ENCODE measurements at regions not wholly inside any gene's neighbourhood (a gene's known extent, or its start where the extent isn't known, plus 50 kb on each side); places are given as distances from the start of the nearest gene placed in this dataset.

- DNase-seq (ENCODE audit: low read depth, low spot score) = no peak
- Histone ChIP-seq H3K4me3 (replicated peaks in 1 of 2; ENCODE audit: low read depth in 1 of 2, low read length in 2 of 2) (no peak overlapping the region), H3K27ac (ENCODE audit: low read depth, low read length) (no peak overlapping the region), H3K27me3 (ENCODE audit: insufficient read depth, low read length) (no peaks in the 10 kb centered on the region), H3K36me3 (ENCODE audit: control insufficient read depth in 1 of 2, insufficient read depth in 2 of 2, low read length in 2 of 2) (no peaks in the 10 kb centered on the region), H3K4me1 (ENCODE audit: control insufficient read depth in 1 of 2, insufficient read depth in 2 of 2, low read length in 2 of 2) (peaks cover 0 to 7% of the 10 kb centered on the region in 2 experiments; a peak in 1 of 4 replicates), H2AFZ (ENCODE audit: low read depth, low read length, poor library complexity, severe bottlenecking) (no peak overlapping the region), H3K9me3 (ENCODE audit: control insufficient read depth in 1 of 2, insufficient read depth in 1 of 2, low read depth in 1 of 2, low read length in 2 of 2) (no peaks in the 10 kb centered on the region), H3K9me2 (ENCODE audit: insufficient read depth) (no peaks in the 10 kb centered on the region), H3K79me2 (ENCODE audit: insufficient read depth, low read length) (no peaks in the 10 kb centered on the region), H3K9ac (ENCODE audit: low read length) (no peak overlapping the region), H3K4me2 (ENCODE audit: low read length) (no peak overlapping the region), H4K20me1 (ENCODE audit: insufficient read depth) (no peaks in the 10 kb centered on the region)
- ChIA-PET RAD21 (ENCODE audit: low non-redundant PET in 1 of 2, low total read pairs in 2 of 2, uncharacterized antibody in 2 of 2, unreplicated experiment in 2 of 2) (no interaction called here), CTCF (no interaction called here), POLR2A (no interaction called here)
- TF ChIP-seq FOSL1 (IDR thresholded peaks at IDR 0.05; ENCODE audit: low read depth) = no peak
- TF ChIP-seq EZH2 (IDR thresholded peaks at IDR 0.05) = no peak
- TF ChIP-seq, protein P1, sequence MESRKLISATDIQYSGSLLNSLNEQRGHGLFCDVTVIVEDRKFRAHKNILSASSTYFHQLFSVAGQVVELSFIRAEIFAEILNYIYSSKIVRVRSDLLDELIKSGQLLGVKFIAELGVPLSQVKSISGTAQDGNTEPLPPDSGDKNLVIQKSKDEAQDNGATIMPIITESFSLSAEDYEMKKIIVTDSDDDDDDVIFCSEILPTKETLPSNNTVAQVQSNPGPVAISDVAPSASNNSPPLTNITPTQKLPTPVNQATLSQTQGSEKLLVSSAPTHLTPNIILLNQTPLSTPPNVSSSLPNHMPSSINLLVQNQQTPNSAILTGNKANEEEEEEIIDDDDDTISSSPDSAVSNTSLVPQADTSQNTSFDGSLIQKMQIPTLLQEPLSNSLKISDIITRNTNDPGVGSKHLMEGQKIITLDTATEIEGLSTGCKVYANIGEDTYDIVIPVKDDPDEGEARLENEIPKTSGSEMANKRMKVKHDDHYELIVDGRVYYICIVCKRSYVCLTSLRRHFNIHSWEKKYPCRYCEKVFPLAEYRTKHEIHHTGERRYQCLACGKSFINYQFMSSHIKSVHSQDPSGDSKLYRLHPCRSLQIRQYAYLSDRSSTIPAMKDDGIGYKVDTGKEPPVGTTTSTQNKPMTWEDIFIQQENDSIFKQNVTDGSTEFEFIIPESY (IDR thresholded peaks at IDR 0.05; ENCODE audit: extremely low read depth, insufficient replicate concordance, low read length) = no peak
- no peak for TF ChIP-seq EGR1 (IDR thresholded peaks at IDR 0.05; ENCODE audit: low read depth)
- no peak for TF ChIP-seq ELF1 (IDR thresholded peaks at IDR 0.05; ENCODE audit: borderline replicate concordance, low read depth)
- TF ChIP-seq SRF (IDR thresholded peaks at IDR 0.05; ENCODE audit: low read depth) = no peak
- no peak for TF ChIP-seq ZNF274 (IDR thresholded peaks at IDR 0.05; ENCODE audit: low read depth, low read length)
- TF ChIP-seq, protein P2, sequence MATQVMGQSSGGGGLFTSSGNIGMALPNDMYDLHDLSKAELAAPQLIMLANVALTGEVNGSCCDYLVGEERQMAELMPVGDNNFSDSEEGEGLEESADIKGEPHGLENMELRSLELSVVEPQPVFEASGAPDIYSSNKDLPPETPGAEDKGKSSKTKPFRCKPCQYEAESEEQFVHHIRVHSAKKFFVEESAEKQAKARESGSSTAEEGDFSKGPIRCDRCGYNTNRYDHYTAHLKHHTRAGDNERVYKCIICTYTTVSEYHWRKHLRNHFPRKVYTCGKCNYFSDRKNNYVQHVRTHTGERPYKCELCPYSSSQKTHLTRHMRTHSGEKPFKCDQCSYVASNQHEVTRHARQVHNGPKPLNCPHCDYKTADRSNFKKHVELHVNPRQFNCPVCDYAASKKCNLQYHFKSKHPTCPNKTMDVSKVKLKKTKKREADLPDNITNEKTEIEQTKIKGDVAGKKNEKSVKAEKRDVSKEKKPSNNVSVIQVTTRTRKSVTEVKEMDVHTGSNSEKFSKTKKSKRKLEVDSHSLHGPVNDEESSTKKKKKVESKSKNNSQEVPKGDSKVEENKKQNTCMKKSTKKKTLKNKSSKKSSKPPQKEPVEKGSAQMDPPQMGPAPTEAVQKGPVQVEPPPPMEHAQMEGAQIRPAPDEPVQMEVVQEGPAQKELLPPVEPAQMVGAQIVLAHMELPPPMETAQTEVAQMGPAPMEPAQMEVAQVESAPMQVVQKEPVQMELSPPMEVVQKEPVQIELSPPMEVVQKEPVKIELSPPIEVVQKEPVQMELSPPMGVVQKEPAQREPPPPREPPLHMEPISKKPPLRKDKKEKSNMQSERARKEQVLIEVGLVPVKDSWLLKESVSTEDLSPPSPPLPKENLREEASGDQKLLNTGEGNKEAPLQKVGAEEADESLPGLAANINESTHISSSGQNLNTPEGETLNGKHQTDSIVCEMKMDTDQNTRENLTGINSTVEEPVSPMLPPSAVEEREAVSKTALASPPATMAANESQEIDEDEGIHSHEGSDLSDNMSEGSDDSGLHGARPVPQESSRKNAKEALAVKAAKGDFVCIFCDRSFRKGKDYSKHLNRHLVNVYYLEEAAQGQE (IDR thresholded peaks at IDR 0.05; ENCODE audit: low read depth) = no peak
- TF ChIP-seq, protein P3, sequence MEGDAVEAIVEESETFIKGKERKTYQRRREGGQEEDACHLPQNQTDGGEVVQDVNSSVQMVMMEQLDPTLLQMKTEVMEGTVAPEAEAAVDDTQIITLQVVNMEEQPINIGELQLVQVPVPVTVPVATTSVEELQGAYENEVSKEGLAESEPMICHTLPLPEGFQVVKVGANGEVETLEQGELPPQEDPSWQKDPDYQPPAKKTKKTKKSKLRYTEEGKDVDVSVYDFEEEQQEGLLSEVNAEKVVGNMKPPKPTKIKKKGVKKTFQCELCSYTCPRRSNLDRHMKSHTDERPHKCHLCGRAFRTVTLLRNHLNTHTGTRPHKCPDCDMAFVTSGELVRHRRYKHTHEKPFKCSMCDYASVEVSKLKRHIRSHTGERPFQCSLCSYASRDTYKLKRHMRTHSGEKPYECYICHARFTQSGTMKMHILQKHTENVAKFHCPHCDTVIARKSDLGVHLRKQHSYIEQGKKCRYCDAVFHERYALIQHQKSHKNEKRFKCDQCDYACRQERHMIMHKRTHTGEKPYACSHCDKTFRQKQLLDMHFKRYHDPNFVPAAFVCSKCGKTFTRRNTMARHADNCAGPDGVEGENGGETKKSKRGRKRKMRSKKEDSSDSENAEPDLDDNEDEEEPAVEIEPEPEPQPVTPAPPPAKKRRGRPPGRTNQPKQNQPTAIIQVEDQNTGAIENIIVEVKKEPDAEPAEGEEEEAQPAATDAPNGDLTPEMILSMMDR (IDR thresholded peaks at IDR 0.05 in 2 of 3, conservative IDR thresholded peaks at IDR 0.05 in 1 of 3; ENCODE audit: borderline replicate concordance in 1 of 3, insufficient read depth in 1 of 3, low read depth in 2 of 3, low read length in 2 of 3) = no peak
- no peak for TF ChIP-seq TCF7L2 (IDR thresholded peaks at IDR 0.05; ENCODE audit: borderline replicate concordance, extremely low read depth, insufficient read depth, insufficient read length)
- TF ChIP-seq SP1 (IDR thresholded peaks at IDR 0.05; ENCODE audit: low read depth) = no peak
- TF ChIP-seq JUND (IDR thresholded peaks at IDR 0.05) = no peak
- TF ChIP-seq POLR2A (IDR thresholded peaks at IDR 0.05; ENCODE audit: borderline replicate concordance, extremely low read depth, insufficient read depth, insufficient read length) = no peak
- TF ChIP-seq EZH2phosphoT487 (IDR thresholded peaks at IDR 0.05; ENCODE audit: borderline replicate concordance) = no peak
- TF ChIP-seq SIN3A (IDR thresholded peaks at IDR 0.05; ENCODE audit: low read depth) = no peak
- TF ChIP-seq MAX (IDR thresholded peaks at IDR 0.05) = no peak
- TF ChIP-seq ZFX (IDR thresholded peaks at IDR 0.05) = no peak
- no peak for TF ChIP-seq RAD21 (IDR thresholded peaks at IDR 0.05; ENCODE audit: low read depth)
- TF ChIP-seq POLR2AphosphoS5 (IDR thresholded peaks at IDR 0.05; ENCODE audit: low read depth, low read length) = no peak
- no peak for TF ChIP-seq CBX3 (IDR thresholded peaks at IDR 0.05; ENCODE audit: low read depth)
- BruUV-seq (replicated peaks) = no TSS peak
- no peak for ATAC-seq
- intact Hi-C loops (cut with micrococcal nuclease) = no loop called here
Measured at GRCh38 chr4:151473521-151474097, 64.6 kb downstream of the FHIP1A start.
